HuH-7.5 (cell line): ENCODE measurements at regions not wholly inside any gene's neighbourhood (a gene's known extent, or its start where the extent isn't known, plus 50 kb on each side); places are given as distances from the start of the nearest gene placed in this dataset.
"Not testable (repeated sequence)": the region's sequence is repeated elsewhere in the genome, so short reads cannot be mapped to it uniquely, and the experiment has no call there.

Experiments used
- DNase-seq: peaks from one replicate; pipeline ENCODE4 v3.0.0; 2011; ENCODE audit warnings: low spot score

DNA sequence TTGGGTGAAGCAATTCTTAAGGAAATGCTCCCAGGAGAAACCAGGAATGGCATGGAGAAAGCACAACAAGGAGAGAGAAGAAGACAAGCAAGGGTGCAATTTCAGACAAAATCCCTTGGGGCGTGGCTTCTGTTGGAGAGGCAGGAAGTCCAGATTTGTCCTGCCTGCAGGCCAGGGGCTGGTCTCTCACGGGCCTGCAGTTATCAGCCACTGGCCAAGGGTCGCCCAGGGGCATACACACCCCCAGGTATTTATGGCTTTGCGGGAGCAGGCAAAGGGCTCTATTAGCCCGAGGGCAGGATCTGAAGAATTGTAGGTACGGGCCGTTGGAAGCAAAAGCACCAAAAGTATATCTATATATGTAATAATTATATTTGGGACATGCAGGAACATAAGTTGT lies 87.7 kb downstream of the IYD start:
- peak; percentile 27 for DNase-seq

GRCh38 chr6:150456902-150457643 lies 88.3 kb downstream of the IYD start:
- no peak for DNase-seq

GRCh38 chr6:150458579-150458978 lies 89.8 kb downstream of the IYD start:
- DNase-seq: no peak

GRCh38 chr6:150463852-150464251 lies 95.0 kb downstream of the IYD start:
- no peak for DNase-seq

DNA sequence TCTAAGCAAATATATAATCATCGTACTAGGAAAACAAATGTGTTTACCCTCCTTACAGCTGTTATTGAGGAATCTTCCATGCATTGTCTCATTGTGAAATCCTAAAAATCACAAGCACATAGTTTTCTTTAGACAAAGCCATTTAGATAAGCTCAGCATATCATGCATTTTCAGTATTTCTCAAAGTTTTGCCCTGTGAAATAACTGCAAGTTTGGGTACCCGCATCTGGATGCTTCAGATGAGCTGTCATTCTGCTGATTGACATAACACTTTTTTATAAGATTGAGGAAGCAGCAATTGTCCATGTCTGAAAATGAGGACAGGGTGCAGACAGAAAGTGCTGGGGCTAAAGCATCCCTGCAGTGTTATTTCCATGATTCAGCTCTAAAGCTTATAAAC lies 96.2 kb downstream of the IYD start:
- no peak for DNase-seq

DNA sequence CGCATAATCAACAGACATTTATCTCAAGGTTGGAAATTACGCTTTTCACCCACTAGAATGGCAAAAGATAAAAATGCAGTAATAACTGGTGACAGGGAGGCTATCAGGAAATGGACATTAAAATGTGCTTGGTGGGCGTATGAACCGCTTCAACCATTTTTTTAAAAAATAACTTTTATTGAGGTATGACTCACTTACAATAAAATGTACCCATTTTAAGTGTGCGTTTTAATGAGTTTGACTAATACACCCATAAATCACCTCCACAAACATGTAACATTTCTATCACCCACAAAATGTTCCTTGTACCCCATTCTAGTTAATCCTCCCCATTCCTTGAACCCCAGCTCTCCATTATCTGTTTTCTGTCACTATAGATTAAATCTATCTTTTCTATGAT lies 96.8 kb downstream of the IYD start:
- no peak for DNase-seq

DNA sequence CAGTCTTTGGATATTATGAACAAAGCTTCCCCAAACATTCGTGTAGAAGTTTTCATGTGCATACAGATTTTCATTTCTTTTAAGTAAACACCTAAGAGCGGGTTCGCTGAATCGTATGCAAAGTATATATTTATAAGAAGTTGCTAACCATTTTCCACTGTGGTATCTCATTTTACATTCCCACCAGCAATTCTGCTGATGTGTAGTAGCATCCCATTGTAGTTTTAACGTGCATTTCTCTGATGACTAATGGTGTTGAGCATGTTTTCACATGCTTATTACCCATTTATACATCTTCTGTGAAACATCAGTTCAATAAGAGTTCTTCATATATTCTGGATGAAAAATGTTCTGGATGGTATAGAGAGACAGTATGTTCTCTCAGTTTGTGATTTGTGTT lies 97.4 kb downstream of the IYD start:
- DNase-seq: no peak

GRCh38 chr6:150470131-150470530 lies 101.3 kb downstream of the IYD start:
- no peak for DNase-seq

DNA sequence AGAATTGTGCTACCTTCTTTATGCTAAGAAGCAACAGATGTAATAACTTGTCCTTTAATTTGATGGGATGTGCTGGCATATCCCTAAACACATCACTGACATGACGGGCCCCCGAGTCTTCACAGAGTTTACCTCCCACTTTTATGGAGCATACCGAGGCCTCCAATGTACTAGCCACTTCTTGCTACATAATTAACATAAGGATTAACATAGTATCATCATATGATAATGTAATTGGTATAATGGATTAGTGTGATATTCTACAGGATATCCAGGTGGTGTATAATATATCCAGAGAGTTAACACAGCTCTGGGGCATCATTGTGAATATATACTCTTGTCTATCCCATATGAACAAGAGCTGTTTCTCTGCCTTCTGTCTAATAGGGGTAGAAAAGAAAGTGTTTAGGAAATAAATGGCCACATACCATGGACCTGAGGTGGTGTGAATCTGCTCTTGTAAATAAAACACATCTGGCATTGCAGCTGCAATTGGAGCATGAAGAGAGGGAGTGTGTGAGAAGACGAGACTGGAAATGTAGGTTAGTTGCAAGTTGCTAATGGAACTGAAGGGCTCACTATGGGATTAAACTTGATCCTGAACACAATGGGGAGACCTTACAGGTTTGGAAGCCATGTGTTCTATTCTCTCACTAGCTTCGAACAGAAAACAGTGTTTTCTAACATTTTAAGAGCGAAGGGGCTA lies 102.3 kb downstream of the IYD start:
- no peak for DNase-seq

DNA sequence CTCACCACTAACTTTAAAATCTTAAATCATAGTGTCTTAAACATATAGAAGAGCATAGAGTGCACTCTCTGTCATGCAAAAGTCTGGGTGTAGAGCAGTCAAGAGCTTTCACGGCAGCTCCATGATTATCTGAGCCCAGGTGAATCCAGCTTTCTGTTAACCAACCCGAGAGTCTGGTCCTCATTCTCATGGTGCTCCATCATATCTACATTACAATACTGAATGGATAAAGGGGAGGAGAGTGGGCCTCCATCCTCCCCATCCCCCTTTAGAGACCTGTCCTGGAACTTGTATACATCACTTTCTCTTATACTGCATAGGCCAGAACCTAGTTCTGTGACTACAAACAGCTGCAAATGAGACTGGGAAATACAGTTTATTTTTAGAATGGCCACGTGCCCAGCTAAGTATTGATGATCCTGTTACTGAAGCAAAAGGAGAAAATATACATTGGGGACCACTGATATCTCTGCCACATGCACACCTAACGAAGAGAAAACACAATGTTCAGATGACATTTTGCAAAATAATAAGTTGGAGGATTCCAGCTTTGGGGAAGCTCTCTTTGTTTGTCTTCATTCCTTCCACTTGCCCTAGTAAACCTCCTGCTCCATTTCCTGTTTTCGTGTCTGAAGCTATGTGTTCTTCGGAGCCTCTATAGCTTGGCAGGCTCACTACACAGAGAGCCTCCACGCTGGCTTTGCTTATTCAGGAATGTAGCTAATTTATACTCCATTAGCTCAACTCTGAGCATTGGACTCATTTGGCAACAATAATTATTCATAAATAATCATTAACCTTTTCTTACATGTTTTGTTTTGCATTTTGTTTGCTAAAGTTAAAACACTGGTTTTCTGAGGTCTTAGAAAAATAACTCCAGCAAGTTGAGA lies 110.1 kb downstream of the IYD start:
- DNase-seq: no peak

DNA sequence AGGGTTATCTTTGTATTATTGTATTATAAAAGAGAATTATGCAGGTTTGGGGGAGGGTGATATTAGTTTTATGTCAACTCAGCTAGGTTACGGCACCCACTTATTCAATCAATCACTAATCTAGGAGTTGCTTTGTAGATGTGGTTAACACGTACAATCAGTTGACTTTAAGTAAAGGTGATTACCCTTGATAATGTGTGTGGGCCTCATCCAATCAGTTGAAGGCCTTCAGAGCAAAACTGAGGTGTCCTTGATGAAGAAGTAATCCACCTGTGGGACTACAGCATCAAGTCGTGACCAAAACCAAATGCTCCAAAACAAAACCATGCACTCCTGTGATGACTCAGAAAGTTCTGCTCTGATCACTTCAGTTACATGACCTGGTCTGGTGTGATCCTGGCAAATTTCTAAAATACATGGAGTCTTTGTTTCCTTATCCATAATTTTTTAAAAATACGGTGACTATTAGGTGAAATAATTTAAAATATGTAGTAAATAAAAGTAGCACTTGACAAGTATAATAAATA lies 114.1 kb downstream of the IYD start:
- DNase-seq: no peak

DNA sequence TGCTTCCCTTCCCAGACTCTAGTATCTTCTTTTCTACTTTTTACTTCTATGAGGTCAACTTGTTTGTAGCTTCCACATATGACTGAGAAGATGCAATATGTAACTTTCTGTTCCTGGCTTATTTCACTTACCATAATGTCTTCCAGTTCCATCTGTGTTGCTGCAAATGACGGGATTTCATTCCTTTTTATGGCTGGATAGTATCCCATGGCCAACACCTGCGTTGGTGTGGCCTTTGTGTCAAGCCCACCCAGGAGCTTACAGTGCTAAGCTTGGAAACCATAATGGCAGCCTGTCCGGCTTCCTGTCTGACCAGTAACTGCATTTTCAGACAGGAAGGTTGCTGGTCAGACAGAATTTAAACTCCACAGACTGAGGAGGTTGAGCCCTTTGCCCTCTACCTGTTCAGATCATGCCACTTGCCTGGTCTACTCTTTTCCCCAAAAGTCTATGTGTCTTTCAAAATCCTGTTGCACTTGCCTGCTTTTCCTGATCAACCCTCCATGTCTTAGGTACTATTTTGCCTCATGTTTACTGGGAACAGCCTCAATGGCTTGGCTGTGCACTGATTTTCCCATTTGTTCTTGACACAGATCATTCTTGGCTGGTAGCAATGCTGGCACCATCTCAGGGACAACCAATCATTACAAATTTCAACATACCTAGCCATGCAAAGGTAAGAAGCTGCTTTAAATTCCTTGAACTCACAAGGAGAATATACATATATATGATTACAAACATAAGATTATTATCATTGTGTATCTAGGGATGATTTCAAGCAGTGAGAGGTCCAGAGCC lies 114.3 kb upstream of the PLEKHG1 start:
- DNase-seq: no peak

DNA sequence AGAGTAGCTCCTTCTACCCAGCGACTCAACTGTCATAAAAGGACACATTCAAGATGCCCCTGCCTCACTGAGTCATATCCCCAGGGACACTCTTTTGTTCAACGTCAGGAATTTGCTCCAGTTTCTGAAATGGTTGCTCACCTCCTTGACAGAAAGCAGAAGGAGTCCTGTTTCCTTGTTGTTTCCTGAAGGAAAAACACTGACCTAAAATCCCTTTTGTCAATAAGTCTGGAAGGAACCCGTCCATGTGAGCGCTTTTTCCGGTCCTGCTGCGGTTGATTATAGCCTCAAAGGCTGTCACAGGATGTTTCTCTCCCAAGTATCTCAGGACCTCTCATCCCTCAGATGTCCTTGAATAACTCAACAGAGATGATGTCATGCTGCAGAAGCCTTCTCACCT lies 113.6 kb upstream of the PLEKHG1 start:
- DNase-seq: no peak

DNA sequence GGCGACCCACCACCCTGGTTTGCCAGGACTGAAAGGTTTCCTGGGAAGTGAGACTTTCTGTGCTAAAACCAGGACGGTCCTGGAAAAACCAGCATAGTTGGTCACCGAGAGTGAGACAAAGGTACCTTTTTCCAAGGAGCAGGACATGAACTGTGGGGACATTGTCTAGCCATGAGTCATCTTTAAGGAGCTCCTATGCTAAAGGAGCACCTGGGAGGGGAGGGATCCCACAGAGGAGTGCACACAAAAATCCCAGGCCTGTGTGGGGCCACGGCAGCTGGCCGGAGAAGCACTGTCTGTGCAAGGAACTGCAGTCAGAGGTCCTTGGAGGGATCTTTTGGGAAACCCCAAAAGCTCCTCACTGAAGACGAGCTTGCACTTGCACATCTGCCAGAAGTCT lies 109.1 kb upstream of the PLEKHG1 start:
- no peak for DNase-seq

GRCh38 chr6:150491131-150491810 lies 108.4 kb upstream of the PLEKHG1 start:
- DNase-seq: no peak

DNA sequence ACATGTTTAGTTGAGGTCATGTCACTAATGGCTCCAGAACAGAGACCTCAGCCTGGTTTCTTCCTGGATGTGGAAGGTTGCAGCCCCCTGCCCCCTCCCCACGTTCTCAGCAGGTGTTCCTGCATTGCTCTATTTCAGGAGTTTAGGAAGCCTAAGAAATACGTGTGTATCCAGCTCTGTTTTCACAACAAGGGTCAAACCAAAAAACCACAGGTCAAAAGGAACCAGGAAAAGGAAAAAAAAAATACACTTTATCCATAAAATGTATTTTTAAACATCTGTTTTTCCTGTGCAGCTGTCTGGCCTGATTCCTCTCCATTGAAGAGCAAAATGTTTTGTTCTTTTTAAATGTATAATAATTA lies 107.9 kb upstream of the PLEKHG1 start:
- no peak for DNase-seq

- no peak for DNase-seq
These were observed 107.2 kb upstream of the PLEKHG1 start for GRCh38 chr6:150492507-150492906.

GRCh38 chr6:150492941-150493340 lies 106.7 kb upstream of the PLEKHG1 start:
- no peak for DNase-seq

GRCh38 chr6:150493552-150493951 lies 106.1 kb upstream of the PLEKHG1 start:
- DNase-seq: not testable (repeated sequence)

- DNase-seq: no peak
These were observed 105.4 kb upstream of the PLEKHG1 start for GRCh38 chr6:150494241-150494640.

GRCh38 chr6:150495126-150495525 lies 104.6 kb upstream of the PLEKHG1 start:
- DNase-seq: no peak
